ENCODE measurements at regions not wholly inside any gene's neighbourhood (a gene's known extent, or its start where the extent isn't known, plus 50 kb on each side); places are given as distances from the start of the nearest gene placed in this dataset.

- Histone ChIP-seq H3K27ac (no peak overlapping the region), H3K9me3 (no peaks in the 10 kb centered on the region), H3K36me3 (no peaks in the 10 kb centered on the region), H3K4me1 (peaks cover 0 to 14% (median 0%) of the 10 kb centered on the region in 4 donors), H3K4me3 (no peak overlapping the region), H3K27me3 (no peaks in the 10 kb centered on the region)
- intact Hi-C loops (cut with DNase I; ENCODE audit: low total_unique reads), result no loop called here
- no peak for DNase-seq
- 59 to 76% methylated on average over 3 of the region's 3 CpGs for WGBS, 2 donors (ENCODE audit: low coverage in 1 of 2)
- TF ChIP-seq, protein P1, sequence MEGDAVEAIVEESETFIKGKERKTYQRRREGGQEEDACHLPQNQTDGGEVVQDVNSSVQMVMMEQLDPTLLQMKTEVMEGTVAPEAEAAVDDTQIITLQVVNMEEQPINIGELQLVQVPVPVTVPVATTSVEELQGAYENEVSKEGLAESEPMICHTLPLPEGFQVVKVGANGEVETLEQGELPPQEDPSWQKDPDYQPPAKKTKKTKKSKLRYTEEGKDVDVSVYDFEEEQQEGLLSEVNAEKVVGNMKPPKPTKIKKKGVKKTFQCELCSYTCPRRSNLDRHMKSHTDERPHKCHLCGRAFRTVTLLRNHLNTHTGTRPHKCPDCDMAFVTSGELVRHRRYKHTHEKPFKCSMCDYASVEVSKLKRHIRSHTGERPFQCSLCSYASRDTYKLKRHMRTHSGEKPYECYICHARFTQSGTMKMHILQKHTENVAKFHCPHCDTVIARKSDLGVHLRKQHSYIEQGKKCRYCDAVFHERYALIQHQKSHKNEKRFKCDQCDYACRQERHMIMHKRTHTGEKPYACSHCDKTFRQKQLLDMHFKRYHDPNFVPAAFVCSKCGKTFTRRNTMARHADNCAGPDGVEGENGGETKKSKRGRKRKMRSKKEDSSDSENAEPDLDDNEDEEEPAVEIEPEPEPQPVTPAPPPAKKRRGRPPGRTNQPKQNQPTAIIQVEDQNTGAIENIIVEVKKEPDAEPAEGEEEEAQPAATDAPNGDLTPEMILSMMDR (IDR thresholded peaks at IDR 0.05), result no peak
- TF ChIP-seq EP300 (IDR thresholded peaks at IDR 0.05; ENCODE audit: low read depth) (no peak), POLR2AphosphoS5 (IDR thresholded peaks at IDR 0.05) (no peak), POLR2A (IDR thresholded peaks at IDR 0.05) (no peak)
- in situ Hi-C loops (cut with MboI; ENCODE audit: low pct_ligation_motif_present in 1 of 4, low pct_unique_long_range_greater_than_20kb in 1 of 4, low sequenced_read_pairs in 3 of 4), result loop anchor here in 3 of 4 donors (10.0 to 25.0 kb wide), 2 partner anchors 230 to 547 kb away; no protein-coding TSS in a partner anchor
Observed at GRCh38 chr7:17534348-17534747, 235.9 kb downstream of the AHR start.

DNA sequence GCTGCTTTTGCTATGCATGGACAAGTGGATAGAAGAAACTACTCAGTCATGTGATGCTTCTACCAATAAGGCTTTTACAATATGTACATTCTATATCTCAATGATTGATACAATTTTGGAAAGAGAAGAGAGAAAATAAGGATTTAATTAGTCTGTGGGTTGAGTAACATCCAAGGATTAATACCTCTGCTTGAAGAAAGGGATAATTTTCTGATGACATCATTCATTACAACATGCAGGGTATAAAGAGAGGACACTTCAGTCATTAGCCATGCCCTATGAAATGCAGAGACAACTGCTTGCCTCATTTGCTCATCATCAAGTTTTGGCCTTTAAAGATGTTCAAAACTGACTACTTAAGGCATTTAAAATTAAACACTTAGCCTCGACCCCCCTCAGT lies 237.3 kb downstream of the AHR start:
- Histone ChIP-seq H3K4me1 (peaks cover 0 to 14% (median 0%) of the 10 kb centered on the region in 4 donors), H3K4me3 (no peak overlapping the region), H3K27ac (no peak overlapping the region), H3K36me3 (no peaks in the 10 kb centered on the region), H3K9me3 (no peaks in the 10 kb centered on the region), H3K27me3 (no peaks in the 10 kb centered on the region)
- intact Hi-C loops (cut with DNase I; ENCODE audit: low total_unique reads) (no loop called here), in situ Hi-C loops (cut with MboI; ENCODE audit: low pct_ligation_motif_present in 1 of 4, low pct_unique_long_range_greater_than_20kb in 1 of 4, low sequenced_read_pairs in 3 of 4) (loop anchor here in 3 of 4 donors (10.0 to 25.0 kb wide), 2 partner anchors 231 to 548 kb away; no protein-coding TSS in a partner anchor)
- 63 to 78% methylated on average over 1 of the region's 1 CpG for WGBS, 2 donors (ENCODE audit: low coverage in 1 of 2)
- no peak for DNase-seq
- TF ChIP-seq, protein P1 (IDR thresholded peaks at IDR 0.05), result no peak
- TF ChIP-seq POLR2A (IDR thresholded peaks at IDR 0.05) (no peak), POLR2AphosphoS5 (IDR thresholded peaks at IDR 0.05) (no peak), EP300 (IDR thresholded peaks at IDR 0.05; ENCODE audit: low read depth) (no peak)

DNA sequence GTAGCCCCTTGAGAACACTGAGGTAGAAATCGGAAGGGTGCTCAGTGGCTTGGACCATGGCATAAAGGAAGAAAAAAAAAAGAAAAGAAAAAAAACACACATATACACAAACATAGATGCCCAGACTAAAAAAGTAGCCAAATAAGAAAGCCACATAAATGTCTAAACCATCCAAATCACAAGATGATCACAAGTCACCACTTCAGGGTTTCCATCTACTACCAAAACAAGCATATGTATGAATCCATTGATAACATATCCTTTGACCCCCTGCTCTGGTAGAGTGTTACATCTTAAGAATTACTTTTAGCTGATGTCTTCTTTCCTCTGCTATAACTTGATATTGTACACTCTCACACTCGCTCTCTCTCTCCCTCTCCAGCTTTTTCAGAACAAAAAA lies 245.9 kb downstream of the AHR start:
- intact Hi-C loops (cut with DNase I; ENCODE audit: low total_unique reads) (no loop called here), in situ Hi-C loops (cut with MboI; ENCODE audit: low pct_ligation_motif_present in 1 of 4, low pct_unique_long_range_greater_than_20kb in 1 of 4, low sequenced_read_pairs in 3 of 4) (loop anchor here in 2 of 4 donors (25.0 kb wide), 1 partner anchor 557 kb away; no protein-coding TSS in a partner anchor)
- H3K4me1 ChIP-seq, result peaks cover 0 to 20% (median 0%) of the 10 kb centered on the region in 4 donors
- H3K27ac ChIP-seq, result no peak overlapping the region
- DNase-seq, result no peak
- H3K36me3 ChIP-seq, result no peaks in the 10 kb centered on the region
- no peaks in the 10 kb centered on the region for H3K27me3 ChIP-seq
- 98 to 100% methylated on average over 2 of the region's 2 CpGs for WGBS, 2 donors (ENCODE audit: low coverage in 1 of 2)
- TF ChIP-seq, protein P1 (IDR thresholded peaks at IDR 0.05), result no peak
- TF ChIP-seq POLR2AphosphoS5 (IDR thresholded peaks at IDR 0.05), result no peak
- TF ChIP-seq POLR2A (IDR thresholded peaks at IDR 0.05), result no peak
- no peak for TF ChIP-seq EP300 (IDR thresholded peaks at IDR 0.05; ENCODE audit: low read depth)
- H3K9me3 ChIP-seq, result no peaks in the 10 kb centered on the region
- H3K4me3 ChIP-seq, result no peak overlapping the region

DNA sequence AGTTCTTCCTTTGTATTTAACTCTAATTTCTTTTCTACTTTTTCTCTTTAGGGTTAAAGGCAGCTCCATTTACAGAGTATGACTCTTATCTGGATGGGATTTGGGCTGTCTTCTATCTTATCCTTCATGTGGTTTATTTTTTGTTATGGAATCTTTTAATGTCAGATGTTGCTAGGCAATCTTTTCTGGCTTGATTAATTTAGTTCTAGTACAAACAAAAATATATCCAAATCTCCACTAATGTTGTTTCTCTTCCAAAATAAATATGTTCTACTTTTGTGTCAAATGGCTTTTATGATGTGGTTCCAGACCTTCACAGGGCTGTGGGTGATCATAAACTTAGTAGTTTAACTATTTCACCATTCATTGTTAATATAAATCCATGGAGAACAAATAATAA lies 246.9 kb downstream of the AHR start:
- no peaks in the 10 kb centered on the region for H3K9me3 ChIP-seq
- H3K27me3 ChIP-seq, result no peaks in the 10 kb centered on the region
- no peak for DNase-seq
- peak overlapping the region in 1 of 4 donors; percentile 11 for H3K27ac ChIP-seq
- TF ChIP-seq, protein P1 (IDR thresholded peaks at IDR 0.05), result no peak
- TF ChIP-seq POLR2A (IDR thresholded peaks at IDR 0.05), result no peak
- no peak for TF ChIP-seq EP300 (IDR thresholded peaks at IDR 0.05; ENCODE audit: low read depth)
- no peak for TF ChIP-seq POLR2AphosphoS5 (IDR thresholded peaks at IDR 0.05)
- in situ Hi-C loops (cut with MboI; ENCODE audit: low pct_ligation_motif_present in 1 of 4, low pct_unique_long_range_greater_than_20kb in 1 of 4, low sequenced_read_pairs in 3 of 4), result loop anchor here in 2 of 4 donors (25.0 kb wide), 1 partner anchor 558 kb away; no protein-coding TSS in a partner anchor
- no peak overlapping the region for H3K4me3 ChIP-seq
- intact Hi-C loops (cut with DNase I; ENCODE audit: low total_unique reads), result no loop called here
- no peaks in the 10 kb centered on the region for H3K36me3 ChIP-seq
- peaks cover 0 to 20% (median 0%) of the 10 kb centered on the region in 4 donors for H3K4me1 ChIP-seq
